ENCODE measurements at regions not wholly inside any gene's neighbourhood (a gene's known extent, or its start where the extent isn't known, plus 50 kb on each side); places are given as distances from the start of the nearest gene placed in this dataset.

GRCh38 chr12:24723759-24724158, 225.1 kb downstream of the BCAT1 start:
- no peaks in the 10 kb centered on the region for H4K20me1 ChIP-seq (ENCODE audit: insufficient read depth)
- no peaks in the 10 kb centered on the region for H3K9me2 ChIP-seq (ENCODE audit: insufficient read depth)
- no peak overlapping the region for H3K4me2 ChIP-seq (ENCODE audit: low read length)
- no peaks in the 10 kb centered on the region for H3K36me3 ChIP-seq (ENCODE audit: control insufficient read depth in 1 of 2, insufficient read depth in 2 of 2, low read length in 2 of 2)
- no peaks in the 10 kb centered on the region for H3K79me2 ChIP-seq (ENCODE audit: insufficient read depth, low read length)
- no peaks in the 10 kb centered on the region for H3K27me3 ChIP-seq (ENCODE audit: insufficient read depth, low read length)
- no peak overlapping the region for H2AFZ ChIP-seq (ENCODE audit: low read depth, low read length, poor library complexity, severe bottlenecking)
- DNase-seq (ENCODE audit: low read depth, low spot score) = no peak
- no peaks in the 10 kb centered on the region for H3K4me1 ChIP-seq (ENCODE audit: control insufficient read depth in 1 of 2, insufficient read depth in 2 of 2, low read length in 2 of 2)
- no peaks in the 10 kb centered on the region for H3K9me3 ChIP-seq (ENCODE audit: control insufficient read depth in 1 of 2, insufficient read depth in 1 of 2, low read depth in 1 of 2, low read length in 2 of 2)
- H3K4me3 ChIP-seq (replicated peaks in 1 of 2; ENCODE audit: low read depth in 1 of 2, low read length in 2 of 2) = no peak overlapping the region
- no peak overlapping the region for H3K27ac ChIP-seq (ENCODE audit: low read depth, low read length)
- TF ChIP-seq JUND (IDR thresholded peaks at IDR 0.05) (no peak), SP1 (IDR thresholded peaks at IDR 0.05; ENCODE audit: low read depth) (no peak), CEBPB (IDR thresholded peaks at IDR 0.05; ENCODE audit: low read depth) (no peak), ELF1 (IDR thresholded peaks at IDR 0.05; ENCODE audit: borderline replicate concordance, low read depth) (no peak), FOSL1 (IDR thresholded peaks at IDR 0.05; ENCODE audit: low read depth) (no peak), SIN3A (IDR thresholded peaks at IDR 0.05; ENCODE audit: low read depth) (no peak), ATF3 (IDR thresholded peaks at IDR 0.05) (no peak), MAX (IDR thresholded peaks at IDR 0.05) (no peak), ZBTB33 (IDR thresholded peaks at IDR 0.05; ENCODE audit: extremely low read depth, insufficient replicate concordance, low read length) (no peak), EGR1 (IDR thresholded peaks at IDR 0.05; ENCODE audit: low read depth) (no peak), RAD21 (IDR thresholded peaks at IDR 0.05; ENCODE audit: low read depth) (no peak), CBX3 (IDR thresholded peaks at IDR 0.05; ENCODE audit: low read depth) (no peak), TCF7L2 (IDR thresholded peaks at IDR 0.05; ENCODE audit: borderline replicate concordance, extremely low read depth, insufficient read depth, insufficient read length) (no peak), ZFX (IDR thresholded peaks at IDR 0.05) (no peak), CTCF (IDR thresholded peaks at IDR 0.05 in 2 of 3, conservative IDR thresholded peaks at IDR 0.05 in 1 of 3; ENCODE audit: borderline replicate concordance in 1 of 3, insufficient read depth in 1 of 3, low read depth in 2 of 3, low read length in 2 of 3) (no peak), REST (IDR thresholded peaks at IDR 0.05; ENCODE audit: low read depth) (no peak), POLR2AphosphoS5 (IDR thresholded peaks at IDR 0.05; ENCODE audit: low read depth, low read length) (no peak), EZH2phosphoT487 (IDR thresholded peaks at IDR 0.05; ENCODE audit: borderline replicate concordance) (no peak)
- ChIA-PET POLR2A (no interaction called here), RAD21 (ENCODE audit: low non-redundant PET in 1 of 2, low total read pairs in 2 of 2, uncharacterized antibody in 2 of 2, unreplicated experiment in 2 of 2) (no interaction called here), CTCF (no interaction called here)
- intact Hi-C loops (cut with micrococcal nuclease) = no loop called here
- ATAC-seq = no peak
- BruUV-seq (replicated peaks) = no TSS peak
- H3K9ac ChIP-seq (ENCODE audit: low read length) = no peak overlapping the region

Data from HCT116 (cell line).